Erythroblast (primary cell): ENCODE measurements at regions not wholly inside any gene's neighbourhood (a gene's known extent, or its start where the extent isn't known, plus 50 kb on each side); places are given as distances from the start of the nearest gene placed in this dataset.

Experiments used
- GATA1 ChIP-seq: IDR thresholded peaks from 2 replicates; pipeline ENCODE4 v1.6.1; 2011; ENCODE audit warnings: low read depth, mild to moderate bottlenecking, control low read depth, low read length, moderate library complexity
- POLR2A ChIP-seq: IDR thresholded peaks from 2 replicates; pipeline ENCODE4 v1.6.1; 2011; ENCODE audit warnings: mild to moderate bottlenecking, low read length

DNA sequence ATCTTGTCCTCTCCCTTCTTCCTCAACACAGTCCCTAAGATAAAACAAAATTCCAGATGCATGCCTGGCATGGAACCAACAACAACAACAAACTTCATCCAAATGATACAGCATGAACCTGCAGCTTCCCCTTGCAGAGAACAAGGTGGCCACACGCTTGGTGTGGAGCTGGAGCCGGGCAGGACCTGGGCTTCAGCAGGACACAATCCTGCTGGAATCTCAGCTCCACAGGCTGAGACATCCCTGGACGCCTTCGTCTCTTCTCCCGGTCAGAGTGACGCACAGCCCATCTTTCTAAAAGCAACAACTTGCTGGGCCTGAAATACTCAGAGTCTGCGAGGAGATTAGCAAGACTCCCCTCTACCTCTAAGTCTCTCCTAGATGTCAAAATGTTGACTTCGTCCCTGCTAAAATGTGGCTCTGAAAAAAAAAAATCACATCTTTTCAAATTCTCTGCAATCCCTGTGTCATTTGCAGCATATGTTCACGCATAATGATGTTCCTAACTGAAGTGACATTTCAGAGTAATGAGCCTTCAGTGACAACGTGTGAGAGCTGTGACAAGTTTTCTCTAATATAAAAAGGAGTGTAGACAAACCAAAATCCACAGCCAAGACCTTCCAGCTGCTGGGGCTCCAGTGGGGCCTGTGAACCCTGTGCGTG is 1232.3 kb downstream of the TBC1D22A start:
- TF ChIP-seq POLR2A = no peak
- no peak for TF ChIP-seq GATA1
